ENCODE measurements at regions not wholly inside any gene's neighbourhood (a gene's known extent, or its start where the extent isn't known, plus 50 kb on each side); places are given as distances from the start of the nearest gene placed in this dataset.
A peak's percentile ranks its signal among the peaks of the same experiment; 100 is the strongest.

DNA sequence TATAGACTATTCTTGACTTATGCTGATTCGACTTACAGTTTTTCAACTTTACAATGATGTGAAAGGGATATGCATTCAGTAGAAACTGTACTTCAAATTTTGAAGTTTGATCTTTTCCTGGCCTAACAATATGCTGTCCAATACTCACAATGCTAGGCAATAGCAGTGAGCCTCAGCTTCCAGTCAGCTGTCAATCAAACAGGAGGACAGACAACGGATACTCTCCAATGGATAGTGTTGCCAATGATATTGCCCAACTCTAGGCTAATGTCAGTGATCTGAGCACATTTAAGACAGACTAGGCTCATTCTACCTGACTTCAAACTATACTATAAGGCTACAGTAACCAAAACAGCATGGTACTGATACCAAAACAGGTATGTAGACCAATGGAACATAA lies 55.0 kb upstream of the ZNF280D start:
- DNase-seq (ENCODE audit: insufficient read length) (no peak), FAIRE-seq (no peak)
- TF ChIP-seq POLR2AphosphoS5 (IDR thresholded peaks at IDR 0.05; ENCODE audit: low read depth, low read length): no peak
- TF ChIP-seq POLR2A (IDR thresholded peaks at IDR 0.05; ENCODE audit: low read depth, low read length): no peak
- TF ChIP-seq TAF1 (IDR thresholded peaks at IDR 0.05; ENCODE audit: borderline replicate concordance, low read depth, low read length): no peak

- FAIRE-seq: peak; percentile 93
- TF ChIP-seq TAF1 (IDR thresholded peaks at IDR 0.05; ENCODE audit: borderline replicate concordance, low read depth, low read length): no peak
- no peak for TF ChIP-seq POLR2AphosphoS5 (IDR thresholded peaks at IDR 0.05; ENCODE audit: low read depth, low read length)
- no peak for TF ChIP-seq POLR2A (IDR thresholded peaks at IDR 0.05; ENCODE audit: low read depth, low read length)
- DNase-seq (ENCODE audit: insufficient read length): peak; percentile 13
Measured at GRCh38 chr15:56786966-56787365, 53.7 kb upstream of the ZNF280D start.

DNA sequence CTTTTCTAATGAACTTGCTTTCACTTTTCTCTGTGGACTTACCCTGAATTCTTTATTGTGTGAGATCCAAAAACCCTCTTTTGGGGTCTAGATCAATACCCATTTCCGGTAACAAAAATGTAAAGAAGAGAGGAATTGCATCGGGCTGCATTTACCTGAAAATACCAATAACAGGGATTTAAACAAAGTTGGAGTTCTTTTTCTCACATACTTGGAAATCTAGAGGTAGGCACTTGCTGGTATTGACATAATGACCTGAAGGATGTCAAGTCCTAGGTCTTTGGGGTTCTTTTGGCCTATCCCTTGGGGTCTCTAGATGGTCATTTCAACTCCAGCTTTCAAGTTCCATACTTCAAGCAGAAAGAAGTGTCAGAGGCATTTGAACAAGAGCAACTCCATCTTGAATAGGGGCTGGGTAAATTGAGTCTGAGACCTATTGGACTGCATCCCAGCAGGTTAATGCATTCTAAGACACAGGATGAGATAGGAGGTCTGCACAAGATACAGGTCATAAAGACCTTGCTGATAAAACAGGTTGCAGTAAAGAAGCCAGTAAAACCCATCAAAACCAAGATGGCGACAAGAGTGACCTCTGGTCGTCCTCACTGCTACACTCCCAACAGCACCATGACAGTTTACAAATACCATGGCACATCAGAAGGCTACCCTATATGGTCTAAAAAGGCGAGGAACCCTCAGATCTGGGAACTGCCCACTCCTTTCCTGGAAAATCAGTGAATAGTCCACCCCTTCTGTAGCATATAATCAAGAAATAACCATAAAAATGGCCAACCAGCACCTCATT lies 50.8 kb upstream of the ZNF280D start:
- no peak for DNase-seq (ENCODE audit: insufficient read length)
- TF ChIP-seq POLR2A (IDR thresholded peaks at IDR 0.05; ENCODE audit: low read depth, low read length): no peak
- no peak for TF ChIP-seq TAF1 (IDR thresholded peaks at IDR 0.05; ENCODE audit: borderline replicate concordance, low read depth, low read length)
- TF ChIP-seq POLR2AphosphoS5 (IDR thresholded peaks at IDR 0.05; ENCODE audit: low read depth, low read length): no peak
- FAIRE-seq: no peak

DNA sequence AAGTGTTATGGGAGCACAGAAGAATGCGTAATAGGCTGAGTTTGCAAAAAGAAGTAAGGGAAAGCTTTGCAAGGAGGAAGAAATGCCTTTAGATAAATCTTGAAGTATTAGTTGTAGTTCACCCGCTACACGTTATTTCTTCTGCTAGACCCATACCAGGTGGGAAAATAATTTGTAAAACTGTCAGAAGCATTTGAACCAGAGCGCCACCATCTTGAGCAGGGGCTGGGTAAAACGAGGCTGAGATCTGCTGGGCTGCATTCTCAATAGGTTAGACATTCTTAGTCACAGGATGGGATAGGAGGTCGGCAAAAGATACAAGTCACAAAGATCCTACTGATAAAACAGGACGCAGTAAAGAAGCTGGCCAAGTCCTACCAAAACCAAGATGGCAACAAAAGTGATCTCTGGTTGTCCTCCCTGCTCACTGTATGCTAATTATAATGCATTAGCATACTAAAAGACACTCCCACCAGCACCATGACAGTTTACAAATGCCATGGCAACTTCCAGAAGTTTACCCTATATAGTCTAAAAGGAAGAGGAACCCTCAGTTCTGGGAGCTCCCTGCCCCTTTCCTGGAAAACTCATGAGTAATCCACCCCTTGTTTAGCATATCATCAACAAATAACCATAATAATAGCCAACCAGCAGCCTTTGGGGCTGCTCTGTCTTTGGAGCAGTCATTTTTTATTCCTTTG lies 50.0 kb upstream of the ZNF280D start:
- FAIRE-seq (no peak), DNase-seq (ENCODE audit: insufficient read length) (no peak)
- no peak for TF ChIP-seq POLR2AphosphoS5 (IDR thresholded peaks at IDR 0.05; ENCODE audit: low read depth, low read length)
- TF ChIP-seq POLR2A (IDR thresholded peaks at IDR 0.05; ENCODE audit: low read depth, low read length): no peak
- no peak for TF ChIP-seq TAF1 (IDR thresholded peaks at IDR 0.05; ENCODE audit: borderline replicate concordance, low read depth, low read length)
